ENCODE measurements at regions not wholly inside any gene's neighbourhood (a gene's known extent, or its start where the extent isn't known, plus 50 kb on each side); places are given as distances from the start of the nearest gene placed in this dataset.

GRCh38 chr13:106072014-106072413 is 463.4 kb downstream of the EFNB2 start:
- intact Hi-C loops (cut with DNase I): no loop called here
- DNase-seq (no peak), ATAC-seq (no peak)
- H3K36me3 ChIP-seq: no peaks in the 10 kb centered on the region
- no peak overlapping the region for H3K4me3 ChIP-seq
- H3K4me1 ChIP-seq: no peaks in the 10 kb centered on the region
- no peak for TF ChIP-seq CTCF (IDR thresholded peaks at IDR 0.05)
- H3K27me3 ChIP-seq (ENCODE audit: low read depth): no peaks in the 10 kb centered on the region
- no peaks in the 10 kb centered on the region for H3K9me3 ChIP-seq
- no peak overlapping the region for H3K27ac ChIP-seq

DNA sequence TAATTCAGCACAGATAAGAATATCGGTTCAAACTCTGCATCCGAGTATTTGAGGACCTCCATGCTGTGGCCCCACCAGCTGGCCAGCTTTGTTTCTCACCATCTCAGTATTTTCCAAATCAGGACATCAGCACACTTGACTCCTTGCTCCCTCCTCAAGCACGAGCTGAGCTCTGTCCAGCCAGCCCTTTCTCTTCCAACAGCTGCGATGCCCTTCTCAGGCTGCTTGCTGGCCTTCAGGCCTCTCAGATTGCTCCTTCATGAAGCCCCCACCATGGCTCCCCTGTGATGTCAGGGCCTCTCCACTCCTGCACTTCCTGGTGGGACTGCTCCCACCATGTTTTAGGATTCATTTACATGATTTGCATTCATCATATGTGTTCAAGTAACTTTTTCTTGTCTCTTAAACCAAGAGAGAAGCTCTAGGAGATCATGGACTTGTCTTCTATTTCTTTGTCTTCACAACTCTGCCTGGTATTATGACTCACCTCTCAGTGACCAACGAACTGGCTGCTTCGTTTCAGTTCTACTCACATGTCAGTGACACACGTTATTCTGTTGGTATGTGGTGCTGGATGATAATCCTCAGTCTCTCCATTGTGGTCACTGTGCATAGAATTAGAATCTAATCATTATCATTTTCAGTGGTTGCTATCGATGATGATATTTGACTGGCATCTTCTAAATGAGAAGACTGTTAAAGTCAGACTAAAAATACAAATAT is 471.7 kb downstream of the EFNB2 start:
- ATAC-seq: no peak
- Histone ChIP-seq H3K27ac (no peak overlapping the region), H3K4me3 (no peak overlapping the region), H3K36me3 (no peaks in the 10 kb centered on the region), H3K9me3 (no peaks in the 10 kb centered on the region), H3K4me1 (no peaks in the 10 kb centered on the region), H3K27me3 (ENCODE audit: low read depth) (no peaks in the 10 kb centered on the region)
- no peak for TF ChIP-seq CTCF (IDR thresholded peaks at IDR 0.05)
- intact Hi-C loops (cut with DNase I): no loop called here
- DNase-seq: no peak

DNA sequence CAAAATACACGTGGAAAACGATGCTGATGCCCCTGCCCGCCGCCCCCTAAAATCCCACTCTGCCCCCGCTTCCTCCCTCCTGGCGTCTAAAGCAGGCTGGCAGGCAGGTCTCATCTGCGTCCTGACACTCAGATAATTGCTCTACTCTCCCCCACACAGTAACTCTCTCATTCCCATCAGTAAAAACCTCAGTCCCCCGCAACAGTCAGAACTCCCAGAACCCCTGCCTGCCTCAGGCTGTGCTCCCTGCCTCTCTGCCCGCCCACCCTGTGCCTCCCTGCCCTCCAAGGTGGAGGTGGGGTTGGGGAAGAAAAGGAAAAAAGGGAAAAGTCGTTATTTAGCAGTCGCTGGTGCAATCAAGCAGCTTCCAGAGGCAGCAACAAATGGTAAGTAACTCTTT is 473.7 kb downstream of the EFNB2 start:
- Histone ChIP-seq H3K4me1 (no peaks in the 10 kb centered on the region), H3K9me3 (no peaks in the 10 kb centered on the region), H3K36me3 (no peaks in the 10 kb centered on the region), H3K27me3 (ENCODE audit: low read depth) (no peaks in the 10 kb centered on the region), H3K27ac (no peak overlapping the region), H3K4me3 (no peak overlapping the region)
- TF ChIP-seq CTCF (IDR thresholded peaks at IDR 0.05): no peak
- no peak for ATAC-seq
- no peak for DNase-seq
- intact Hi-C loops (cut with DNase I): no loop called here

DNA sequence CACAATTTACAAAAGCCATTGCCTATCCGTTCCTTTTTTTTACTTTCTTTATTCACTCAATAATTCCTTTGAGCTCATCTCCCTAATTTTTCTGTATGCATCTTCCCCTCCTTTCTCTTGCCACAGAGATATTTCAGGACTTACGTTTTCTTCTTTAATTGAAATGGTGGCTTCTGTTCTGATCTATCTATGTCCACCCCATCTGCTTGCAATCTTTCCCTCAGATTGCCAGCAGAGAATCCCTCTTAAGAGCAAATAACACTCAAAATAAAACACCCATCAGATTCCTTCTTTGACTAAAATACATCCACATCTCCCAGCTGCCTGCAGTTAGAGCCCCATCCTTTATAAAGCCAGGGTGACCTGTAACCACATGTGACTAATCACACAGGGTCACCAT is 478.6 kb downstream of the EFNB2 start:
- Histone ChIP-seq H3K4me3 (no peak overlapping the region), H3K27ac (no peak overlapping the region), H3K4me1 (no peaks in the 10 kb centered on the region), H3K27me3 (ENCODE audit: low read depth) (no peaks in the 10 kb centered on the region), H3K36me3 (no peaks in the 10 kb centered on the region), H3K9me3 (no peaks in the 10 kb centered on the region)
- TF ChIP-seq CTCF (IDR thresholded peaks at IDR 0.05): no peak
- DNase-seq (no peak), ATAC-seq (no peak)
- intact Hi-C loops (cut with DNase I): no loop called here

- Histone ChIP-seq H3K9me3 (no peaks in the 10 kb centered on the region), H3K36me3 (no peaks in the 10 kb centered on the region), H3K4me1 (no peaks in the 10 kb centered on the region), H3K27ac (no peak overlapping the region), H3K4me3 (no peak overlapping the region), H3K27me3 (ENCODE audit: low read depth) (no peaks in the 10 kb centered on the region)
- DNase-seq (no peak), ATAC-seq (no peak)
- intact Hi-C loops (cut with DNase I): no loop called here
- TF ChIP-seq CTCF (IDR thresholded peaks at IDR 0.05): no peak
These were observed 483.2 kb downstream of the EFNB2 start for GRCh38 chr13:106052200-106052767.
